Fibroblast of the aortic adventitia (primary cell): ENCODE measurements at regions not wholly inside any gene's neighbourhood (a gene's known extent, or its start where the extent isn't known, plus 50 kb on each side); places are given as distances from the start of the nearest gene placed in this dataset.

ENCODE experiments used
- DNase-seq: peaks from one replicate; pipeline ENCODE4 v3.0.0-alpha.2; 2010; ENCODE audit warnings: low read depth
- H3K4me3 ChIP-seq: 2 replicates; pipeline ENCODE4 v1.5.1; 2011; ENCODE audit warnings: low read depth, mild to moderate bottlenecking, control low read depth, low read length, moderate library complexity
- CTCF ChIP-seq: IDR thresholded peaks from 2 replicates; pipeline ENCODE4 v1.5.1; 2011; ENCODE audit warnings: mild to moderate bottlenecking, low read length, control low read depth, inconsistent platforms; ENCODE audit not compliant: insufficient read depth

GRCh38 chr5:159402311-159402710, 72.0 kb upstream of the IL12B start:
- no peak for TF ChIP-seq CTCF
- H3K4me3 ChIP-seq: no peak overlapping the region
- DNase-seq: no peak

- no peak for DNase-seq
- no peak overlapping the region for H3K4me3 ChIP-seq
- no peak for TF ChIP-seq CTCF
These were observed 72.6 kb upstream of the IL12B start for GRCh38 chr5:159402856-159403255.

GRCh38 chr5:159403906-159404681, 73.8 kb upstream of the IL12B start:
- TF ChIP-seq CTCF: no peak
- no peak overlapping the region for H3K4me3 ChIP-seq
- DNase-seq: peak; percentile 43

- DNase-seq: no peak
- no peak overlapping the region for H3K4me3 ChIP-seq
- no peak for TF ChIP-seq CTCF
These were observed 75.3 kb upstream of the IL12B start for GRCh38 chr5:159405611-159406031.

GRCh38 chr5:159406571-159406970, 76.3 kb upstream of the IL12B start:
- DNase-seq: no peak
- no peak overlapping the region for H3K4me3 ChIP-seq
- no peak for TF ChIP-seq CTCF

- no peak for DNase-seq
- no peak overlapping the region for H3K4me3 ChIP-seq
- TF ChIP-seq CTCF: no peak
These were observed 79.5 kb upstream of the IL12B start for GRCh38 chr5:159409801-159410200.

GRCh38 chr5:159410480-159410879, 80.2 kb upstream of the IL12B start:
- TF ChIP-seq CTCF: no peak
- DNase-seq: no peak

More at GRCh38 chr5:159410480-159410879, 80.2 kb upstream of the IL12B start:
- H3K4me3 ChIP-seq: no peak overlapping the region
